ENCODE measurements at regions not wholly inside any gene's neighbourhood (a gene's known extent, or its start where the extent isn't known, plus 50 kb on each side); places are given as distances from the start of the nearest gene placed in this dataset.

- Mint-ChIP-seq H3K4me3 (no peak overlapping the region), H3K4me1 (ENCODE audit: low read depth) (no peaks in the 10 kb centered on the region), H3K36me3 (ENCODE audit: low read depth) (no peaks in the 10 kb centered on the region), H3K27me3 (ENCODE audit: insufficient read depth) (peaks cover 1% of the 10 kb centered on the region; the same call in 1 of the 2 replicates), H3K9me3 (no peaks in the 10 kb centered on the region; the same call in 1 of the 2 replicates), H3K27ac (no peak overlapping the region)
- TF ChIP-seq, protein P1, sequence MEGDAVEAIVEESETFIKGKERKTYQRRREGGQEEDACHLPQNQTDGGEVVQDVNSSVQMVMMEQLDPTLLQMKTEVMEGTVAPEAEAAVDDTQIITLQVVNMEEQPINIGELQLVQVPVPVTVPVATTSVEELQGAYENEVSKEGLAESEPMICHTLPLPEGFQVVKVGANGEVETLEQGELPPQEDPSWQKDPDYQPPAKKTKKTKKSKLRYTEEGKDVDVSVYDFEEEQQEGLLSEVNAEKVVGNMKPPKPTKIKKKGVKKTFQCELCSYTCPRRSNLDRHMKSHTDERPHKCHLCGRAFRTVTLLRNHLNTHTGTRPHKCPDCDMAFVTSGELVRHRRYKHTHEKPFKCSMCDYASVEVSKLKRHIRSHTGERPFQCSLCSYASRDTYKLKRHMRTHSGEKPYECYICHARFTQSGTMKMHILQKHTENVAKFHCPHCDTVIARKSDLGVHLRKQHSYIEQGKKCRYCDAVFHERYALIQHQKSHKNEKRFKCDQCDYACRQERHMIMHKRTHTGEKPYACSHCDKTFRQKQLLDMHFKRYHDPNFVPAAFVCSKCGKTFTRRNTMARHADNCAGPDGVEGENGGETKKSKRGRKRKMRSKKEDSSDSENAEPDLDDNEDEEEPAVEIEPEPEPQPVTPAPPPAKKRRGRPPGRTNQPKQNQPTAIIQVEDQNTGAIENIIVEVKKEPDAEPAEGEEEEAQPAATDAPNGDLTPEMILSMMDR (IDR thresholded peaks at IDR 0.05), result no peak
- DNase-seq, result no peak
Observed at GRCh38 chr20:52295556-52295955, 104.0 kb upstream of the ZFP64 start.

- DNase-seq, result no peak
- Mint-ChIP-seq H3K9me3 (no peaks in the 10 kb centered on the region; the same call in 1 of the 2 replicates), H3K36me3 (ENCODE audit: low read depth) (no peaks in the 10 kb centered on the region), H3K4me3 (no peak overlapping the region), H3K27me3 (ENCODE audit: insufficient read depth) (peaks cover 1% of the 10 kb centered on the region; the same call in 1 of the 2 replicates), H3K27ac (no peak overlapping the region), H3K4me1 (ENCODE audit: low read depth) (no peaks in the 10 kb centered on the region)
- TF ChIP-seq, protein P1 (IDR thresholded peaks at IDR 0.05), result no peak
Observed at GRCh38 chr20:52294106-52294628, 102.6 kb upstream of the ZFP64 start.

DNA sequence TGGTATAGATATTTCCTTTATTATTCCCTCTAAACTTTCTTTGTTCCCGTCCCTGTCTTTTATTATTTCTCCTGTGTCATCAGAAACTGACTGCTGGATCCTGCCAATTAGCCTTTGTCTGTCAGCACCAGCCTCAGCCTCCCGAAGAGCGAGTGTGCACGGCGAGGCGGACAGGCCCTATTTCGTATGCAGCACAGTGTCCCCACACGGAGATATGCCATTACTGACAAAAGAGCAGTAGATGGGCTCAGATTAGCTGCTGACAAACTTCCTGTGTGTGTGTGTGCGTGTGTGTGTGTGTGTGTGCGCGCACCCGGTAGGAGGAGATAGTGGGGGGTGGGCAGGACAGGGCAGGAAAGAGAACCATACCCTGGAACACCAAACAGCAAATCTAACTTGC, 99.5 kb upstream of the ZFP64 start:
- TF ChIP-seq, protein P1 (IDR thresholded peaks at IDR 0.05), result no peak
- no peak overlapping the region for H3K27ac Mint-ChIP-seq

DNA sequence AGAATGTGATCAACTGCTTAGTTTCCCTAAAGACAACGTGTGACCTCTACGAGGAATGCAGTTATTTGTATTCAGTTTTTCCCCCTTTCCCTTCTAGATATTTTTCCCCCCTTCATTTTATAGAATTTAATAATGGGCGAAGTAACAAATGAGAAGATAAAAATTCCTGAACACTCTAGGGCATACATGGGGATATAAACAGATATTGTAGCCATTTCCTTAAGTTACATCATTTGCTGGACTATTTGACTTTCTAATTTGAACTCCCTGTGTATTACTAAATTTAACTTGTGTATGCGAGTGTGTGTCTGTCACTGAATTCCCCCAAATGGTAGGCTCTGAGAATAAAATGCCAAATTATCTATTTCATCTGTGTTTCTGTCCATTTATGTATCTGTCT, 99.0 kb upstream of the ZFP64 start:
- Mint-ChIP-seq H3K4me1 (ENCODE audit: low read depth) (no peaks in the 10 kb centered on the region), H3K4me3 (no peak overlapping the region), H3K9me3 (no peaks in the 10 kb centered on the region; the same call in 1 of the 2 replicates), H3K27ac (no peak overlapping the region), H3K27me3 (ENCODE audit: insufficient read depth) (peaks cover 1% of the 10 kb centered on the region; the same call in 1 of the 2 replicates), H3K36me3 (ENCODE audit: low read depth) (no peaks in the 10 kb centered on the region)
- TF ChIP-seq, protein P1 (IDR thresholded peaks at IDR 0.05), result no peak
- no peak for DNase-seq

More for the DNA sequence above, 99.5 kb upstream of the ZFP64 start:
- Mint-ChIP-seq H3K4me3 (no peak overlapping the region), H3K36me3 (ENCODE audit: low read depth) (no peaks in the 10 kb centered on the region), H3K4me1 (ENCODE audit: low read depth) (no peaks in the 10 kb centered on the region), H3K9me3 (no peaks in the 10 kb centered on the region; the same call in 1 of the 2 replicates), H3K27me3 (ENCODE audit: insufficient read depth) (peaks cover 1% of the 10 kb centered on the region; the same call in 1 of the 2 replicates)
- DNase-seq, result no peak

DNA sequence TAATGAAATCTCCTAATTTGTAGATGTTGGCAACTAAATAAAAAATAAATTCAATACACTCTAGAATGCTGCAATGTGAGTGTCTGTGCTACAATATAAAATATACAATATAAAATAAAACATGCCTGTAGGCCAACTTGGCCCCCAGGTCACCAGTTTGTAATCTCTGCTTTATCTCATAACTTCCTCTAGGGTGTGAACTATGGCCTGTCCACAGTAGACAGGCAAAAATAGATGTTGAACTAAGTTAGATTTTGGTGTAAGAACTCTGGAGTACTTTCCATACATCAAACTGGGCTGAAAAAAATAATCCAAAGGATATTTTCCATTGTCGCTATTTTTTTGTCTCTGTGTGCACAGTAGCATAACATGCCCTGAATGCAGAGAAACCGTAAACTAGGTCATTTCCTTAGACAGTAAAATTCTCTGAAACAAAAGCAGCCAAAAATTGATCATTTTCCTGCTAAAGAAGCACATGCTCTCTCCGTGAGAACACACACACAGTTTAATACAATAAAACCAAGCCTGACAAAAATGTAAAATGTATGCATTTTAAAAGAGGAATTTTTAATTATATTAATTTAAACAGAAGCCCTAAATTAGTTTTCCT, 98.5 kb upstream of the ZFP64 start:
- no peaks in the 10 kb centered on the region; the same call in 1 of the 2 replicates for H3K9me3 Mint-ChIP-seq
- H3K27ac Mint-ChIP-seq, result no peak overlapping the region
- no peak overlapping the region for H3K4me3 Mint-ChIP-seq
- peaks cover 1% of the 10 kb centered on the region; the same call in 1 of the 2 replicates for H3K27me3 Mint-ChIP-seq (ENCODE audit: insufficient read depth)
- TF ChIP-seq, protein P1 (IDR thresholded peaks at IDR 0.05), result no peak
- DNase-seq, result no peak
- no peaks in the 10 kb centered on the region for H3K4me1 Mint-ChIP-seq (ENCODE audit: low read depth)
- H3K36me3 Mint-ChIP-seq (ENCODE audit: low read depth), result no peaks in the 10 kb centered on the region
